HG02623 (cell line): ENCODE measurements at regions not wholly inside any gene's neighbourhood (a gene's known extent, or its start where the extent isn't known, plus 50 kb on each side); places are given as distances from the start of the nearest gene placed in this dataset.
"Not testable (repeated sequence)": the region's sequence is repeated elsewhere in the genome, so short reads cannot be mapped to it uniquely, and the experiment has no call there.

Experiments used
- ATAC-seq: cut with Tn5 transposase; IDR thresholded peaks from one replicate; pipeline ENCODE4 v1.9.1; 2021; ENCODE audit warnings: moderate library complexity; ENCODE audit not compliant: unreplicated experiment

DNA sequence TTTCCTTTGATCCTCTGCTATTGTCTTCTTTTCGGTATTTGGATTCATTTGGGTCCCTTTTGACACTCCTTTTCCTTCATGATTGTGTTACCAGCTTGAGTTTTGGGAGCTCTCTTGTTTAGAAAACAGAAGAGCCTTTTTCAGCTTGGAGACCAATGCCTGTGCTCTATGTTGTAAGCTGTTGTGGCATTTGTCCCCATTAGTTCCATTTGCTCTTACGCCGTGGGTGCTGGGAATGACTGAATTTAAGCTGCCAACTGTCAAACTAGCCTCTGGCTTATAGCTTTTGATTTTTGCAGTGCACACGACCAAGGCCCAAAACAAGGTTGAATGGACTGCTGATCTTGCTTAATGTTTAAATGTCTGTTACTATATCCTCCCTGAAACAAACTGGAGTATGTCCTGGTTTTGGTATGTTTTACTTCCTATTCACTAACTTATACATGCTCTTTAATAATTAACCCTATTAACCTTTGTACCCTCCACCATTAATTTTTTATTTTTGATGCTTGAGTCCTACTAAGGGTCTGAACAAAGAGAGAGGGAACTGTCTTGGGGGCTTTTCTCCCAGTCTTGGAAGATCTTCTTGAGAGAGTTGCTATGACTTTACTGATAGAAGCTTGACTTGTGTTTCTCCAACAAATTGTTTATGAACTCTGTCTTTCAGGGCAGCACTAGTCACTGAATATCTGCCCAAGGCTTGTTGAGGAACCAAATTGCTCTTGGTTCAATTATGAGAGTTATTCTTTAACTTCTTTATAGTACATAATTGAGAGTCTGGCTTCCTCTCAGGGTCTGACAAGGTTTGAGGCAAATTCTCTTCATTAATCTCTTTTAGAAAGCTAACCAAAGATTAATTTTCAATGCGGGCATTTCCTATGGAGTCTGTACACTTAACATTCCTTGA lies 100.3 kb upstream of the SIRPG start:
- ATAC-seq: no peak

DNA sequence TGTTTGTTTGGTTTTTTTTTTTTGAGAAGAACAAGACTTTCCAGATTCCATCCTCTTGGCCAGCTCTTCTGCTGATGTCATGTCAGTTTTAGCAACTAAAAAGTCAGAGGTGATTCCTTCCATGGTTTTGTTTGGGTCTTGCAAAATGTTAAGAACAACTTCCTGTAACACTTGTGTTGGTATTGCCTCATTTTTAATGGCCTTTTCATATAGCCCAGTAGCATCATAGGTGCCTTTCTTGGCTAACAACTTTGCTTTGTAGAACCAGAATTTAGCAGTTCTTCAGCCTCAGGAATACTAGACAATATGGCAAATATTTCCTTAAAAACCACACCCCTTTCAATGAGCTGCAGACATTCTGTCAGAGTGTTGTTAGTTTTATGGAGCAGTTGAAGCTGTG lies 99.5 kb upstream of the SIRPG start:
- ATAC-seq: no peak

DNA sequence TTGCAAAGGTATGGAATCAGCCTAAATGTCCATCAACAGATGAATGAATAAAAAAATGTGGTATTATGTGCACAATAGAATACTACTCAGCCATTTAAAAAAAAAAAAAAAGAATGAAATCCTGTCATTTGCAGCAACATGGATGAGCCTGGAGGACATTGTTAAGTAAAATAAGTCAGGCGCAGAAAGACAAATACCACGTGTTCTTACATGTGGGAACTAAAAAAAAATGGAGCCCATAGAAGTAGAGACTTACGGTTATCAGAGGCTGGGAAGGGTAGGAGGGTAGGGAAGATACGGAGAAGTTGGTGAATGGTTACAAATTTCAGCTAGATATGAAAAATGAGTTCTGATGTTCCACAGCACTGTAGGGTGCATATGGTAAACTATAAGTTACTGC lies 97.2 kb upstream of the SIRPG start:
- ATAC-seq: no peak

GRCh38 chr20:1754306-1754705 lies 96.7 kb upstream of the SIRPG start:
- no peak for ATAC-seq

DNA sequence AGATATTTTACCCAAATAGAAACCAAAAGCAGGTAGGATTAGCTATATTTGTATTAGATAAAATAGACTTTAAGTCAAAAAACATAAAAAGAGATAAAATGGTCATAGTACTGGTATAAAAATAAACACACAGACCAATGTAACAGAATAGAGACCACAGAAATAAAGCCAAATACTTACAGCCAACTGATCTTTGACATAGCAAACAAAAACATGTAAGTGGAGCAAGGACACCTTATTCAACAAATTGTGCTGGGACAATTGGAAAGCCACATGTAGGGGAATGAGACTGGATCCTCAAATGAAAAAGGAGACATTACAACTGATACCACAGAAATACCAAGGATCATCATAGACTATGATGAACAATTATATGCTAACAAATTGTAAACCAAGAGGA lies 94.5 kb upstream of the SIRPG start:
- no peak for ATAC-seq

- no peak for ATAC-seq
Observed at GRCh38 chr20:1748777-1749176, 91.2 kb upstream of the SIRPG start.

- no peak for ATAC-seq
Observed at GRCh38 chr20:1747953-1748577, 90.5 kb upstream of the SIRPG start.

GRCh38 chr20:1742049-1742434 lies 84.5 kb upstream of the SIRPG start:
- not testable (repeated sequence) for ATAC-seq

- no peak for ATAC-seq
Observed at GRCh38 chr20:1741309-1742048, 83.9 kb upstream of the SIRPG start.

DNA sequence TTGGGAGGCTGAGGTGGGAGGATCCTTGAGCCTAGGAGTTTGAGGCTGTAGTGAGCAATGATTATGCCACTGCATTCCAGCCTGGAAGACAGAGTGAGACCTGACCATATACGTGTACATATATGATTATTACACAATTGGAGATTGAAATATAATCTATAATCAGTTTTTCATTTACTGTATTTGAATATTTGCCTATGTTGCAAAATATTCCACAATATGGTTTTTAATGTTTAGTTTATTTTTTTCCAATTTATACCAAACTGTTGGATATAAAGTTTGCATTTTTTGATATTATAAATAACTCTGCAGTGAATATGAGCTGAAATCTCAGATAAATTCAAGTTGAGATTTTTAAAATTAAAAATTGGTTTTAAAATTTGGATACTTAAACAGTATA lies 79.6 kb upstream of the SIRPG start:
- no peak for ATAC-seq

DNA sequence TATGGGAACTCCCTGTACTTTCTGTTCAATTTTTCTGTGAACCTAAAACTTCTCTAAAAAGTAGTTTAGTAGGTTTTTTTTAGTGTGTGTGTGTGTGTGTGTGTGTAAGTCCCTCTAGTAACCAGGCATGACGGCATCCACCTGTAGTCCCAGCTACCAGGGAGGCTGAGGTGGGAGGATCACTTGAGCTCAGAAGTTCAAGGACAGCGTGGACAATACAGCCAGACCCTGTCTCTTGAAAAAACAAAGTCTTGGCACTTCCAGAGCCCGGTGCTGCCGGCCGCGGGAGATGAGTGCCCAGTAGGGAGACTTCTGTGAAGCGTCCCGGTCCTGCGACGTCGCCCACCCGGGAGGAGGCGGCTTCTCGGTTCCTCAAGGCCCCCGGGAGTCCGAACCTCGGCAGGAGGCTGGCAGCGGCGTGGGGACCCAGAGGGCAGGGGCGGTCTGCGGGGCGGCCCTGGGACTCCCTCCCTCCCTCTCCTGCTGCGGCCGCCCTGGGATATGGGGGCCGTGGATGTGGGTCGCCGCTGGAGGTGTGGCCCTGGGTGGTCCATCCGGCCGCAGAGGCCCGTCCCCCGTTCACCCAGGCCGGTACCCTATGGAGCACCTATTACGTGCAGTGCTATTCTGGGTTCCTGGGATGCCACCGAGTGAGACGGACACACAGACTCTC lies 78.0 kb upstream of the SIRPG start:
- no peak for ATAC-seq

- ATAC-seq: no peak
Observed at GRCh38 chr20:1734269-1734858, 76.8 kb upstream of the SIRPG start.

DNA sequence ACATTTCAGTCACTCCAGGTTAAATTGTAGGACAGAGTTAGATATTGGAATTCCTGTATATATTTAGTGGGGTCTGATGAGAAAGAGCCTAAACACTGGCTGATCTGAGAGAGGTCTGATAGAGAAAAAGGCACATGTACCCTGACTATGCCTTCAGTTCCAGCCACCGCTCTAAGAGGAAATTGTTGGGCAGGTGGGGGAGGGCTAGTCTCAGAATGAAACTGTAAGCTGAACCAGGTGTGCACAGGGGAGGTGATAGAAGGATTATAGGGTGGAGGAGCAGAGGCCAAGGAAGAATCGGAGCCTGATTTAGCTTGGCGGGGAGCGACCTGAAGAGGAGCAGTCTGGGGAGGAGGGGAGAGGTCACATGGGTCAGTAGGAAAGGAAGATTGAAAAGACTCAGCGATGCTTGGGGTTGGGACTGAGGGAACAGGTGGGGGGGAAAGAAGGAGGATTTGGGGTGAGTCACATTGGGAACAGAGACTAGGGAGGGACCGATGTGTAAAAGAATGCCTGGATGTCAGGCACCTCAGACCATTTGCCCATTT lies 74.3 kb upstream of the SIRPG start:
- ATAC-seq: not testable (repeated sequence)

- ATAC-seq: not testable (repeated sequence)
Observed at GRCh38 chr20:1730981-1731711, 73.6 kb upstream of the SIRPG start.

DNA sequence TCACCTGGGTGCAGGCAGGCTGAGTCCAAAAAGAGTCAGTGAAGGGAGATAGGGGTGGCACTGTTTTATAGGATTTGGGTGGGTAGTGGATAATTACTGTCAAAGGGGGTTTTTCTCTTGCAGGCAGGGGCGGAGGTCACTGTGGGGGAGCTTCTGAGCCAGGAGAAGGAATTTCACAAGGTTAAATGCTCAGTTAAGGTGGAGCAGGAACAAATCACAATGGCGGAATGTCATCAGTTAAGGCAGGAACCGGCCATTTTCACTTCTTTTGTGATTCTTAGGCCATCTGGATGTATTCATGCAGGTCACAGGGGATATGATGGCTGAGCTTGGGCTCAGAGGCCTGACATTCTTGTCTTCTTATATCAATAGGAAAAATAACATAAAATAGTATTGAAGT lies 69.7 kb upstream of the SIRPG start:
- ATAC-seq: not testable (repeated sequence)

- no peak for ATAC-seq
Observed at GRCh38 chr20:1724901-1725300, 67.3 kb upstream of the SIRPG start.

DNA sequence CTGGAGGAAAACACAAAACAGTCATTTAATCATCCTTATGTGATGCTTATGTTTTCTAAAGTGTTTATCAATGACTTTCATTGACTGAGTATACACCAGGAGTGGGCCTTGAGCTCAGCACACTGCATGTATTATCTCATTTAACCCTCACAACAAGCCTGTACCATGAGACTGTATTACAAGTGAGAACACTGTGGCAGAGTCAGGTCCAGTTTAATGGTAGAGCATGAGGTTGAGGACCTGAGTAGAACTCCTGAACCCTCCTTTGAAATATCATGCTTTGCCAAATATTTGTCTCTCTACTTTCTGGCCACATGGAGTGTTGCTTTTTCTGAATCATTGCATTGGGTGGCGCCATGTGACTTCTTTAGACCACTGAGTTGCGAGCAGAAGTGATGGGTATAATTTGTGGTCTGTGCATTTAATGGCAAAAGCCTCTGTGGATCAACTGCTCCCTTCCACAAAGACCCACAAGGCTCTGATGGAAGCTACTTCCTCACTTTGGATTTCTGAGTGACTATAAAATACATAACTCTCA lies 65.0 kb upstream of the SIRPG start:
- no peak for ATAC-seq

- ATAC-seq: no peak
Observed at GRCh38 chr20:1721687-1722512, 64.3 kb upstream of the SIRPG start.
